Esophagus muscularis mucosa (tissue), 3 donors: ENCODE measurements at regions not wholly inside any gene's neighbourhood (a gene's known extent, or its start where the extent isn't known, plus 50 kb on each side); places are given as distances from the start of the nearest gene placed in this dataset.

Experiments used
- POLR2A ChIP-seq: fragments of 450-650 bp; IDR thresholded peaks from one replicate; pipeline ENCODE4 v1.6.1; 2017; ENCODE audit warnings: antibody characterized with exemption, moderate library complexity, mild to moderate bottlenecking, low read depth
- POLR2AphosphoS5 ChIP-seq, 2 donors: sonication (generic); formaldehyde crosslinking; IDR thresholded peaks; one replicate each; pipeline ENCODE4 v1.6.1; 2017; ENCODE audit warnings: antibody characterized with exemption in 2 of 2
- TF ChIP-seq, protein P1 (sequence below), 3 experiments: fragments of 200-600 bp in 2 of 3; fragments of 450-650 bp in 1 of 3; sonication (generic) in 2 of 3; IDR thresholded peaks; one replicate each; pipeline ENCODE4 v1.5.1; 2017 to 2019; ENCODE audit warnings: antibody characterized with exemption in 3 of 3, mild to moderate bottlenecking in 2 of 3, moderate library complexity in 1 of 3

DNA sequence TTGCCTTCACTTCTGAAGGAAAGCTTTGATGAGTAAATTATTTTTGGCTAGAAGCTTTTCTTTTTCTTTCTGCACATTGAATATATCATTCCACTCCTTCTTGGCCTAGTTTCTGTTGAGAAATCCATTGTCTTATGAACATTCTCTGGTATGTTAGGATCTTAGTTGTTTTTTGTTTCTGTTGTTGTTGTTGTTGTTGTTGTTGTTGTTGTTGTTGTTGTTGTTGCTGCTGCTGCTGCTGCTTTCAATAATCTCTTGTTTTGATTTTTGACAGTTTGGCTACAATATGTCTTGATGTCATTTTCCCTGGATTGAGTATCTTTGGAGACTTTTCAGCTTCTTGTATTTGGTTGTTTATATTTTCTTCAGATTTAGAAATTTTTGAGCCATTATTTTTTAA lies 836.5 kb upstream of the MAN1A1 start:
- TF ChIP-seq, protein P1, sequence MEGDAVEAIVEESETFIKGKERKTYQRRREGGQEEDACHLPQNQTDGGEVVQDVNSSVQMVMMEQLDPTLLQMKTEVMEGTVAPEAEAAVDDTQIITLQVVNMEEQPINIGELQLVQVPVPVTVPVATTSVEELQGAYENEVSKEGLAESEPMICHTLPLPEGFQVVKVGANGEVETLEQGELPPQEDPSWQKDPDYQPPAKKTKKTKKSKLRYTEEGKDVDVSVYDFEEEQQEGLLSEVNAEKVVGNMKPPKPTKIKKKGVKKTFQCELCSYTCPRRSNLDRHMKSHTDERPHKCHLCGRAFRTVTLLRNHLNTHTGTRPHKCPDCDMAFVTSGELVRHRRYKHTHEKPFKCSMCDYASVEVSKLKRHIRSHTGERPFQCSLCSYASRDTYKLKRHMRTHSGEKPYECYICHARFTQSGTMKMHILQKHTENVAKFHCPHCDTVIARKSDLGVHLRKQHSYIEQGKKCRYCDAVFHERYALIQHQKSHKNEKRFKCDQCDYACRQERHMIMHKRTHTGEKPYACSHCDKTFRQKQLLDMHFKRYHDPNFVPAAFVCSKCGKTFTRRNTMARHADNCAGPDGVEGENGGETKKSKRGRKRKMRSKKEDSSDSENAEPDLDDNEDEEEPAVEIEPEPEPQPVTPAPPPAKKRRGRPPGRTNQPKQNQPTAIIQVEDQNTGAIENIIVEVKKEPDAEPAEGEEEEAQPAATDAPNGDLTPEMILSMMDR (IDR thresholded peaks at IDR 0.05) = no peak
- TF ChIP-seq POLR2AphosphoS5 (IDR thresholded peaks at IDR 0.05) = no peak
- no peak for TF ChIP-seq POLR2A
